ENCODE measurements at regions not wholly inside any gene's neighbourhood (a gene's known extent, or its start where the extent isn't known, plus 50 kb on each side); places are given as distances from the start of the nearest gene placed in this dataset.
"Not testable (repeated sequence)": the region's sequence is repeated elsewhere in the genome, so short reads cannot be mapped to it uniquely, and the experiment has no call there.

GRCh38 chr6:11947575-11947974 lies 64.5 kb upstream of the HIVEP1 start:
- no peak for DNase-seq (ENCODE audit: low read depth)
- no peak for TF ChIP-seq CTCF (IDR thresholded peaks at IDR 0.05; ENCODE audit: insufficient read depth, low read depth, low read length)
- no peak overlapping the region for H3K4me3 ChIP-seq (ENCODE audit: low read depth, low read length)

GRCh38 chr6:11947063-11947462 lies 65.0 kb upstream of the HIVEP1 start:
- peak; percentile 40 for TF ChIP-seq CTCF (IDR thresholded peaks at IDR 0.05; ENCODE audit: insufficient read depth, low read depth, low read length)
- DNase-seq (ENCODE audit: low read depth), result no peak
- no peak overlapping the region for H3K4me3 ChIP-seq (ENCODE audit: low read depth, low read length)

- DNase-seq (ENCODE audit: low read depth), result no peak
- TF ChIP-seq CTCF (IDR thresholded peaks at IDR 0.05; ENCODE audit: insufficient read depth, low read depth, low read length), result no peak
- H3K4me3 ChIP-seq (ENCODE audit: low read depth, low read length), result no peak overlapping the region
Observed at GRCh38 chr6:11944111-11944510, 68.0 kb upstream of the HIVEP1 start.

GRCh38 chr6:11943060-11943459 lies 69.1 kb upstream of the HIVEP1 start:
- TF ChIP-seq CTCF (IDR thresholded peaks at IDR 0.05; ENCODE audit: insufficient read depth, low read depth, low read length), result no peak
- H3K4me3 ChIP-seq (ENCODE audit: low read depth, low read length), result no peak overlapping the region
- no peak for DNase-seq (ENCODE audit: low read depth)

GRCh38 chr6:11942185-11942864 lies 69.8 kb upstream of the HIVEP1 start:
- H3K4me3 ChIP-seq (ENCODE audit: low read depth, low read length), result no peak overlapping the region
- no peak for DNase-seq (ENCODE audit: low read depth)
- TF ChIP-seq CTCF (IDR thresholded peaks at IDR 0.05; ENCODE audit: insufficient read depth, low read depth, low read length), result no peak

GRCh38 chr6:11940532-11941166 lies 71.5 kb upstream of the HIVEP1 start:
- not testable (repeated sequence) for DNase-seq (ENCODE audit: low read depth); H3K4me3 ChIP-seq (ENCODE audit: low read depth, low read length)

- H3K4me3 ChIP-seq (ENCODE audit: low read depth, low read length), result no peak overlapping the region
- no peak for TF ChIP-seq CTCF (IDR thresholded peaks at IDR 0.05; ENCODE audit: insufficient read depth, low read depth, low read length)
- no peak for DNase-seq (ENCODE audit: low read depth)
Observed at GRCh38 chr6:11938285-11938890, 73.7 kb upstream of the HIVEP1 start.
